Muscle of arm (tissue), 1 donor: ENCODE measurements at regions not wholly inside any gene's neighbourhood (a gene's known extent, or its start where the extent isn't known, plus 50 kb on each side); places are given as distances from the start of the nearest gene placed in this dataset.
A peak's percentile ranks its signal among the peaks of the same experiment; 100 is the strongest.

Source experiments
- DNase-seq: peaks from one replicate; pipeline ENCODE4 v3.0.0-alpha.2; 2013

GRCh38 chr18:73852789-73853549 is 294.7 kb downstream of the FBXO15 start:
- DNase-seq, result no peak

- no peak for DNase-seq
Observed at GRCh38 chr18:73850782-73851181, 296.9 kb downstream of the FBXO15 start.

- no peak for DNase-seq
Observed at GRCh38 chr18:73848656-73849055, 299.0 kb downstream of the FBXO15 start.

- DNase-seq, result no peak
Observed at GRCh38 chr18:73843455-73843854, 304.2 kb downstream of the FBXO15 start.

GRCh38 chr18:73842795-73843394 is 304.7 kb downstream of the FBXO15 start:
- DNase-seq, result peak; percentile 39

- DNase-seq, result no peak
Observed at GRCh38 chr18:73841661-73842060, 306.0 kb downstream of the FBXO15 start.

GRCh38 chr18:73840319-73840945 is 307.2 kb downstream of the FBXO15 start:
- no peak for DNase-seq

GRCh38 chr18:73839441-73839840 is 308.2 kb downstream of the FBXO15 start:
- DNase-seq, result no peak

- no peak for DNase-seq
Observed at GRCh38 chr18:73838107-73838506, 309.5 kb downstream of the FBXO15 start.

GRCh38 chr18:73835656-73836364 is 311.8 kb downstream of the FBXO15 start:
- DNase-seq, result no peak

- DNase-seq, result no peak
Observed at GRCh38 chr18:73835039-73835438, 312.6 kb downstream of the FBXO15 start.

GRCh38 chr18:73831688-73832087 is 315.9 kb downstream of the FBXO15 start:
- DNase-seq, result no peak

GRCh38 chr18:73829146-73829545 is 318.5 kb downstream of the FBXO15 start:
- DNase-seq, result no peak

GRCh38 chr18:73827801-73828200 is 319.8 kb downstream of the FBXO15 start:
- no peak for DNase-seq

GRCh38 chr18:73826098-73826497 is 321.5 kb downstream of the FBXO15 start:
- DNase-seq, result no peak

- DNase-seq, result no peak
Observed at GRCh38 chr18:73824671-73825070, 323.0 kb downstream of the FBXO15 start.

GRCh38 chr18:73812423-73812822 is 335.2 kb downstream of the FBXO15 start:
- DNase-seq, result no peak

GRCh38 chr18:73807551-73808192 is 340.0 kb downstream of the FBXO15 start:
- DNase-seq, result no peak

- no peak for DNase-seq
Observed at GRCh38 chr18:73805991-73806390, 341.6 kb downstream of the FBXO15 start.

GRCh38 chr18:73797419-73797818 is 350.2 kb downstream of the FBXO15 start:
- DNase-seq, result no peak

GRCh38 chr18:73793386-73793785 is 354.2 kb downstream of the FBXO15 start:
- no peak for DNase-seq

GRCh38 chr18:73791081-73791480 is 356.6 kb downstream of the FBXO15 start:
- DNase-seq, result no peak
